H1 (cell line): ENCODE measurements at regions not wholly inside any gene's neighbourhood (a gene's known extent, or its start where the extent isn't known, plus 50 kb on each side); places are given as distances from the start of the nearest gene placed in this dataset.

Experiments used
- CTCF ChIA-PET: fragments of 300-600 bp; sonication (Branson Sonifier 250); formaldehyde crosslinking; loops from one replicate; lab custom pipeline; 2021; ENCODE audit not compliant: partially characterized antibody; lab: Charles Lee
- POLR2A ChIA-PET: fragments of 300-600 bp; sonication (Branson Sonifier 250); formaldehyde crosslinking; loops from one replicate; lab custom pipeline; 2021; ENCODE audit warnings: inconsistent platforms; ENCODE audit not compliant: partially characterized antibody; lab: Charles Lee
- DNase-seq, 2 experiments: peaks; one replicate each; pipeline versions ENCODE4 v3.0.0 to v3.0.0-alpha.2; 2010 to 2022; ENCODE audit warnings: low spot score in 2 of 2, low read depth in 1 of 2, mixed read lengths in 1 of 2
- FAIRE-seq: peaks from 2 replicates; lab custom pipeline; 2011; peaks lifted over from hg19 to GRCh38; lab: Jason Lieb, UNC
- H2AFZ ChIP-seq: 2 replicates; pipeline ENCODE4 v1.8.1; 2012; ENCODE audit warnings: low read length, inconsistent platforms
- H2AK5ac ChIP-seq: 2 replicates; pipeline ENCODE4 v1.6.1; 2013; ENCODE audit warnings: low read depth, low read length
- H2BK120ac ChIP-seq: replicated peaks from 2 replicates; pipeline ENCODE3; 2013; ENCODE audit warnings: low read depth, low read length, inconsistent platforms
- H2BK12ac ChIP-seq: 2 replicates; pipeline ENCODE4 v1.6.1; 2013; ENCODE audit warnings: low read depth, low read length
- H2BK15ac ChIP-seq: 2 replicates; pipeline ENCODE4 v1.6.1; 2013; ENCODE audit warnings: low read length
- H2BK20ac ChIP-seq: 2 replicates; pipeline ENCODE4 v1.6.1; 2013; ENCODE audit warnings: low read length
- H2BK5ac ChIP-seq: 2 replicates; pipeline ENCODE4 v1.6.1; 2013; ENCODE audit warnings: low read depth, low read length
- H3K14ac ChIP-seq: 2 replicates; pipeline ENCODE4 v1.6.1; 2013; ENCODE audit warnings: inconsistent platforms; ENCODE audit not compliant: insufficient read length
- H3K18ac ChIP-seq: 2 replicates; pipeline ENCODE4 v1.6.1; 2013; ENCODE audit warnings: low read length; ENCODE audit errors: extremely low read depth
- H3K23ac ChIP-seq: 2 replicates; pipeline ENCODE4 v1.6.1; 2013; ENCODE audit warnings: inconsistent platforms; ENCODE audit not compliant: insufficient read length
- H3K23me2 ChIP-seq: 2 replicates; pipeline ENCODE4 v1.6.1; 2013; ENCODE audit warnings: low read depth, low read length
- H3K27ac ChIP-seq: 2 replicates; pipeline ENCODE4 v1.6.1; 2011; ENCODE audit warnings: low read depth, low read length, inconsistent platforms
- H3K27me3 ChIP-seq, 4 experiments: replicated peaks in 1 of 4; 1 replicate in 1 of 4; 2 replicates in 3 of 4; pipeline versions ENCODE4 v1.6.1 to v1.8.1; 2011 to 2013; ENCODE audit warnings: low read length in 3 of 4, mild to moderate bottlenecking in 3 of 4, inconsistent platforms in 2 of 4, mixed read lengths in 2 of 4, moderate library complexity in 1 of 4; ENCODE audit not compliant: control insufficient read depth in 3 of 4, insufficient read depth in 3 of 4; ENCODE audit errors: extremely low read depth in 1 of 4
- H3K36me3 ChIP-seq, 4 experiments: 2 replicates each; pipeline versions ENCODE4 v1.6.1 to v1.8.1; 2011 to 2013; ENCODE audit warnings: mild to moderate bottlenecking in 4 of 4, low read length in 3 of 4, moderate library complexity in 2 of 4, control low read depth in 1 of 4, inconsistent platforms in 1 of 4; ENCODE audit not compliant: insufficient read depth in 4 of 4, control insufficient read depth in 2 of 4
- H3K4ac ChIP-seq: replicated peaks from 2 replicates; pipeline ENCODE3; 2013; ENCODE audit warnings: low read length, low read depth, mixed read lengths, inconsistent platforms; ENCODE audit not compliant: insufficient read length
- H3K4me1 ChIP-seq, 4 experiments: replicated peaks in 1 of 4; 1 replicate in 1 of 4; 2 replicates in 3 of 4; pipeline versions ENCODE4 v1.6.1 to v1.8.1; 2011 to 2013; ENCODE audit warnings: low read length in 3 of 4, inconsistent platforms in 2 of 4, mixed read lengths in 1 of 4; ENCODE audit not compliant: insufficient read depth in 4 of 4, control insufficient read depth in 3 of 4
- H3K4me2 ChIP-seq, 2 experiments: 2 replicates each; pipeline versions ENCODE4 v1.6.1 to v1.8.1; 2011 to 2013; ENCODE audit warnings: low read depth in 2 of 2, low read length in 2 of 2, control low read depth in 1 of 2, inconsistent platforms in 1 of 2, mild to moderate bottlenecking in 1 of 2; ENCODE audit not compliant: insufficient read depth in 1 of 2
- H3K4me3 ChIP-seq, 4 experiments: fragments of 200-600, 300-600 bp in 1 of 4; sonication (generic), shearing (Covaris generic), sonication (Bioruptor Twin) in 1 of 4; 2 replicates each; pipeline versions ENCODE4 v1.5.1 to v1.8.1; 2011 to 2016; ENCODE audit warnings: low read length in 4 of 4, low read depth in 3 of 4, control low read depth in 2 of 4, inconsistent platforms in 2 of 4, mild to moderate bottlenecking in 2 of 4, mixed read lengths in 1 of 4, moderate library complexity in 1 of 4; ENCODE audit not compliant: insufficient read depth in 2 of 4; ENCODE audit errors: extremely low read depth in 1 of 4
- H3K56ac ChIP-seq: replicated peaks from 2 replicates; pipeline ENCODE3; 2013; ENCODE audit warnings: low read depth, mild to moderate bottlenecking, mixed read lengths, low read length, inconsistent platforms; ENCODE audit not compliant: insufficient read length
- H3K79me1 ChIP-seq: 2 replicates; pipeline ENCODE4 v1.6.1; 2013; ENCODE audit warnings: low read depth, low read length, control low read depth
- H3K79me2 ChIP-seq, 2 experiments: 2 replicates each; pipeline versions ENCODE4 v1.6.1 to v1.8.1; 2012 to 2013; ENCODE audit warnings: low read length in 2 of 2, mild to moderate bottlenecking in 2 of 2, inconsistent platforms in 1 of 2; ENCODE audit not compliant: insufficient read depth in 2 of 2, control insufficient read depth in 1 of 2
- H3K9ac ChIP-seq, 4 experiments: replicated peaks in 1 of 4; 1 replicate in 1 of 4; 2 replicates in 3 of 4; pipeline versions ENCODE4 v1.6.1 to v1.8.1; 2011 to 2013; ENCODE audit warnings: low read depth in 3 of 4, low read length in 3 of 4, control low read depth in 2 of 4, mild to moderate bottlenecking in 2 of 4, moderate library complexity in 2 of 4, inconsistent platforms in 1 of 4; ENCODE audit errors: extremely low read depth in 1 of 4
- H3K9me3 ChIP-seq, 2 experiments: 2 replicates each; pipeline versions ENCODE4 v1.6.1 to v1.8.1; 2012 to 2013; ENCODE audit warnings: mild to moderate bottlenecking in 2 of 2, moderate library complexity in 2 of 2, control low read depth in 1 of 2, inconsistent platforms in 1 of 2, low read depth in 1 of 2, low read length in 1 of 2, mixed read lengths in 1 of 2; ENCODE audit not compliant: insufficient read depth in 2 of 2
- H4K20me1 ChIP-seq, 2 experiments: replicated peaks in 1 of 2; 2 replicates each; pipeline versions ENCODE3 to v1.8.1; 2011 to 2013; ENCODE audit warnings: inconsistent platforms in 2 of 2, low read length in 2 of 2, mild to moderate bottlenecking in 1 of 2; ENCODE audit not compliant: insufficient read depth in 2 of 2, control insufficient read depth in 1 of 2
- H4K5ac ChIP-seq: 2 replicates; pipeline ENCODE4 v1.6.1; 2013; ENCODE audit warnings: low read length, low read depth, mixed read lengths, inconsistent platforms; ENCODE audit not compliant: insufficient read length
- H4K8ac ChIP-seq: 2 replicates; pipeline ENCODE4 v1.8.0; 2013; ENCODE audit warnings: mild to moderate bottlenecking, moderate library complexity, low read length, inconsistent platforms; ENCODE audit not compliant: insufficient read depth; ENCODE audit errors: extremely low read depth
- H4K91ac ChIP-seq: replicated peaks from 2 replicates; pipeline ENCODE3; 2013; ENCODE audit warnings: low read length, mixed read lengths, inconsistent platforms; ENCODE audit not compliant: insufficient read length
- CBX5 ChIP-seq: fragments of 300-800, 300-1000 bp; sonication (generic); IDR thresholded peaks from 2 replicates; pipeline ENCODE4 v1.7.1; 2016; ENCODE audit warnings: antibody characterized with exemption, low read length, low read depth
- TEAD4 ChIP-seq: IDR thresholded peaks from 2 replicates; pipeline ENCODE4 v1.6.1; 2012; ENCODE audit warnings: low read depth, low read length, inconsistent platforms, mixed read lengths
- WGBS, 2 experiments: shearing (Covaris generic) in 1 of 2; methylation state at CpG; one replicate each; pipeline versions ENCODE4 v1.1.6 to v1.1.7; 2013 to 2015; ENCODE audit warnings: low lambda C conversion rate in 2 of 2, mixed read lengths in 2 of 2, inconsistent platforms in 1 of 2, low coverage in 1 of 2, missing lambda C conversion rate in 1 of 2; ENCODE audit not compliant: insufficient replicate concordance in 2 of 2, insufficient coverage in 1 of 2, insufficient read length in 1 of 2; ENCODE audit errors: extremely low coverage in 1 of 2, missing lambda C conversion rate in 1 of 2; 5-methylcytosine and 5-hydroxymethylcytosine counted together

- Histone ChIP-seq H3K36me3 (no peaks in the 10 kb centered on the region), H3K4me2 (no peak overlapping the region), H3K23ac (no peak overlapping the region), H3K4me3 (no peak overlapping the region), H4K20me1 (no peaks in the 10 kb centered on the region), H2BK12ac (no peak overlapping the region), H3K9ac (no peak overlapping the region), H4K8ac (no peak overlapping the region), H3K56ac (no peak overlapping the region), H3K4ac (no peak overlapping the region), H3K27me3 (no peaks in the 10 kb centered on the region), H3K79me2 (no peaks in the 10 kb centered on the region), H3K4me1 (no peaks in the 10 kb centered on the region), H3K27ac (no peak overlapping the region), H2AFZ (no peak overlapping the region), H3K79me1 (no peaks in the 10 kb centered on the region), H2BK120ac (no peak overlapping the region), H3K9me3 (no peaks in the 10 kb centered on the region), H2BK20ac (no peak overlapping the region)
- CTCF ChIA-PET: interaction anchor here (1.1 kb wide), 1 partner anchor 79 kb away, joined by 3 read pairs; no protein-coding TSS in a partner anchor
- TF ChIP-seq TEAD4 (peak; percentile 63; the same call in 1 of the 2 replicates), CBX5 (no peak)
- TF ChIP-seq, all 59 proteins: peak for 1
- Histone ChIP-seq H4K91ac (no peak overlapping the region), H4K5ac (no peak overlapping the region), H2AK5ac (no peak overlapping the region), H3K23me2 (no peaks in the 10 kb centered on the region), H3K18ac (no peak overlapping the region), H2BK15ac (no peak overlapping the region), H3K14ac (no peak overlapping the region), H2BK5ac (no peak overlapping the region)
- POLR2A ChIA-PET: no interaction called here
- no peak for FAIRE-seq
- 56% methylated on average over 1 of the region's 1 CpG; no CpG with 5 or more reads in 1 of the 2 experiments for WGBS, 2 experiments
- DNase-seq: no peak
Observed at GRCh38 chr1:187961895-187962294, 1133.1 kb downstream of the PLA2G4A start.
